ENCODE measurements at regions not wholly inside any gene's neighbourhood (a gene's known extent, or its start where the extent isn't known, plus 50 kb on each side); places are given as distances from the start of the nearest gene placed in this dataset.

DNA sequence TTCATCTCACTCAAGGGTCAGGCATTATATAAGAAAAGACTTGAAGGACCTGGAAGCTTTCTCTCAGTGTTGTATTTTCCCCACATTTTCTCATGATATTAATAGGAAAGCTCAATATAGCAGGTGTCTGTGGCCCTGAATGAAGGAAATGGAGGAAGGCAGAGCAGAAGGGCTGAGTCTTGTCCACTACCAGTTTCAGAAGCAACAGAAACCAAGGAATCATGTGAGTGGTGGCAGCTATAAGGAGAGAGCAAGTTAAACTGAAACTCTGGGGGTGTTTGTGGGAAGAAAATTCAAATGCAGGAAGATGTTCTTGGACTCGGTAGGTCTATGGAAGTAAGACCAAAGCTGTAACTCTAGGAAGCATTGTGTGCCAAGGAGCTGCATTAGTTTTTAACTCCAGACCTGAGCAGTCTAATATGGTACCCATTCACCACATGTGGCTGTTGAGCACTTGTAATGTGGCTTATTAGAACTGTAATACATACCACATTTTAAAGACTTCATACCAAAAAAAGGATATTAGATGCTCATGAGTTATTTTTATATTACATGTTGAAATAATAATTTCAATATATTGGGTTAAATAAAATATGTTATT lies 278.8 kb upstream of the GADL1 start:
- H3K27ac ChIP-seq (ENCODE audit: low read length), result no peak overlapping the region

DNA sequence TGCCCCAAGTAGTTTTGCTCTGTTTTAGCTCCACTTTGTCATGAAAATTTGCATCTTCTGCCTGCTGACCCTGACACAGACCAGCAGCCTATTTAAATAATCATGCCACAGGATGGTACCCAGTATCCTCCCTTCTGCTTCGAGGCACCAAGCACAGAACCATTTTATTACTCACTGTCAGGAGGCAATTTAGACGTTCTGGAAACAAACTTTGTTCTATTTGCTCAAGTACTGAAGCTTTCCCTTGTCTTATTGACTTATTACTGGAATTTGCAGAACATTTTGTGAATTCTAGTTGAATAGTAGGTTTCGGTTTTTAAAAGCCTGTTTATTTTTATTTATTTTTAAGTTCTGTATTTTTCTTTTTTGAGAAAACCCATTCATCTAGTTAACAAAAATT lies 279.6 kb upstream of the GADL1 start:
- Histone ChIP-seq H3K27ac (ENCODE audit: low read length) (no peak overlapping the region), H3K9me3 (ENCODE audit: control insufficient read depth in 1 of 2, low read length in 2 of 2) (no peaks in the 10 kb centered on the region), H3K4me1 (ENCODE audit: control insufficient read depth in 1 of 2, insufficient read depth in 2 of 2, low read length in 2 of 2) (no peaks in the 10 kb centered on the region), H3K4me3 (ENCODE audit: low read depth in 1 of 2, low read length in 2 of 2) (no peak overlapping the region), H3K27me3 (ENCODE audit: low read depth, low read length) (no peaks in the 10 kb centered on the region), H3K36me3 (ENCODE audit: control insufficient read depth in 1 of 2, insufficient read depth in 2 of 2, low read length in 2 of 2) (no peaks in the 10 kb centered on the region)

More for the DNA sequence above, 278.8 kb upstream of the GADL1 start:
- no peaks in the 10 kb centered on the region for H3K36me3 ChIP-seq (ENCODE audit: control insufficient read depth in 1 of 2, insufficient read depth in 2 of 2, low read length in 2 of 2)
- H3K4me3 ChIP-seq (ENCODE audit: low read depth in 1 of 2, low read length in 2 of 2), result no peak overlapping the region
- no peaks in the 10 kb centered on the region for H3K9me3 ChIP-seq (ENCODE audit: control insufficient read depth in 1 of 2, low read length in 2 of 2)
- no peaks in the 10 kb centered on the region for H3K4me1 ChIP-seq (ENCODE audit: control insufficient read depth in 1 of 2, insufficient read depth in 2 of 2, low read length in 2 of 2)
- no peaks in the 10 kb centered on the region for H3K27me3 ChIP-seq (ENCODE audit: low read depth, low read length)

DNA sequence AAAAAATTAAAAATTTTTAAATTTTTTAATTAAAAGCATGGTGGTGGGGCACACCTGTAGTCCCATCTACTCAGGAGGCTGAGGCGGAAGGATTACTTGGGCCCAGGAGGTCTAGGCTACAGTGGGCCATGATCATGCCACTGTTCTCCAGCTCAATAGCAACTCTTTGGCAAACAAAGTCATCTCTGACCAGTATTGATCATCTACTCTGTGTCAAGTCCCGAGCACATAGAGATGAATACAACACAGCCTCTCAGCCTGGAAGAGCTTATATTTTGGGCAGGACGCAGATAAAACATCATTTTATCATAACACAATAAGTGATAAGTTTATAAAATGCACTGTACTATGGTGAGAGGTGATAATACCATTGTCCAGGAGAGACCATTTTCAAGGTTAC lies 281.6 kb upstream of the GADL1 start:
- H3K27ac ChIP-seq (ENCODE audit: low read length), result no peak overlapping the region

DNA sequence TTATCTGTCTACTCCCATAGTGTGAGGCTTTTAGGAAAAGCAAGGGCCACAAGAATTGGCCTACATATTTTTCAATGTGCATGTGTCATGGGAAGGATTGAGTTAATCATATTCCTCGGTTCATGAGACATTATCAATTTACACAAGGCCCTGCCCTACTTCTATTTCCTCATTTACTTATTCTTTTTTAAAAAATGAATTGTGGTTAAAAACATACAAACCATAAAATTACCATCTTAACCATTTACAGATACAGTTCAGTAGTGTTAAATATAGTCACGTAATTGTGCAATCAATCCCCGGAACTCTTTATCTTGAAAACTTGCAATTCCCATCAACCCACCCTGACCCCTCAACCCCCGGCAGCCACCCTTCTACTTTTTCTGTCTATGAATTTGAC lies 284.0 kb upstream of the GADL1 start:
- no peaks in the 10 kb centered on the region for H3K36me3 ChIP-seq (ENCODE audit: control insufficient read depth in 1 of 2, insufficient read depth in 2 of 2, low read length in 2 of 2)
- no peaks in the 10 kb centered on the region for H3K9me3 ChIP-seq (ENCODE audit: control insufficient read depth in 1 of 2, low read length in 2 of 2)
- H3K4me1 ChIP-seq (ENCODE audit: control insufficient read depth in 1 of 2, insufficient read depth in 2 of 2, low read length in 2 of 2), result no peaks in the 10 kb centered on the region
- no peak overlapping the region for H3K4me3 ChIP-seq (ENCODE audit: low read depth in 1 of 2, low read length in 2 of 2)
- H3K27ac ChIP-seq (ENCODE audit: low read length), result no peak overlapping the region
- H3K27me3 ChIP-seq (ENCODE audit: low read depth, low read length), result no peaks in the 10 kb centered on the region

More for the DNA sequence above, 281.6 kb upstream of the GADL1 start:
- Histone ChIP-seq H3K9me3 (ENCODE audit: control insufficient read depth in 1 of 2, low read length in 2 of 2) (no peaks in the 10 kb centered on the region), H3K36me3 (ENCODE audit: control insufficient read depth in 1 of 2, insufficient read depth in 2 of 2, low read length in 2 of 2) (no peaks in the 10 kb centered on the region), H3K4me3 (ENCODE audit: low read depth in 1 of 2, low read length in 2 of 2) (no peak overlapping the region), H3K4me1 (ENCODE audit: control insufficient read depth in 1 of 2, insufficient read depth in 2 of 2, low read length in 2 of 2) (no peaks in the 10 kb centered on the region), H3K27me3 (ENCODE audit: low read depth, low read length) (no peaks in the 10 kb centered on the region)

DNA sequence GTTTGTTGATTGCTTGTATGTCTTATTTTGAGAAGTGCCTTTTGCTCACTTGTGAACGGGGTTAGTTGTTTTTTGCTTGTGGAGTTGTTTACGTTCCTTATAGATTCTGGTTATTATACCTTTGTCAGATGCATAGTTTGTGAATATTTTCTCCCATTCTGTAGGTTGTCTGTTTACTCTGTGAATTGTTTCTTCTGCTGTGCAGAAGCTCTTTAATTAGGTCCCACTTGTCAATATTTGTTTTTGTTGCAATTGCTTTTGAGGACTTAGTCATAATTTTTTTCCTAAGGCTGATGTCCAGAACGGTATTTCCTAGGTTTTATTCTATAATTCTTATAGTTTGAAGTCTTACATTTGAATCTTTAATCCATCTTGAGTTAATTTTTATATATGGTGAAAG lies 285.3 kb upstream of the GADL1 start:
- no peak overlapping the region for H3K4me3 ChIP-seq (ENCODE audit: low read depth in 1 of 2, low read length in 2 of 2)
- H3K4me1 ChIP-seq (ENCODE audit: control insufficient read depth in 1 of 2, insufficient read depth in 2 of 2, low read length in 2 of 2), result peaks cover 0 to 4% of the 10 kb centered on the region in 2 donors
- no peak overlapping the region for H3K27ac ChIP-seq (ENCODE audit: low read length)
- H3K27me3 ChIP-seq (ENCODE audit: low read depth, low read length), result no peaks in the 10 kb centered on the region
- H3K36me3 ChIP-seq (ENCODE audit: control insufficient read depth in 1 of 2, insufficient read depth in 2 of 2, low read length in 2 of 2), result no peaks in the 10 kb centered on the region
- H3K9me3 ChIP-seq (ENCODE audit: control insufficient read depth in 1 of 2, low read length in 2 of 2), result no peaks in the 10 kb centered on the region

DNA sequence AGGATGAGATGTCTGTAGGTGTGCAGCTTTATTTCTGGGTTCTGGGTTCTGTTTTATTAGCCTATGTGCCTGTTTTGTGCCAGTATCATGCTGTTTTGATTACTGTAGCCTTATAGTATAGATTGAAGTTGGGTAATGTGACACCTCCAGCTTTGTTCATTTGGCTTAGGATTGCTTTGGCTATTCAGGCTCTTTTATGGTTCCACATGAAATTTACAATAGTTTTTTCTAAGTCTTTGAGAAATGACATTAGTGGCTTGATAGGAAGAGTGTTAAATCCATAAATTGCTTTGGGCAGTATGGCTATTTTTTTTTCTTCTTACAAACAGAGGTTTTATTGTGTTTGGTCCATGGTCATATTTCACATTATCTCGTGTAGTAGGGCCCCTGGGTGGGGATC lies 285.8 kb upstream of the GADL1 start:
- Histone ChIP-seq H3K4me1 (ENCODE audit: control insufficient read depth in 1 of 2, insufficient read depth in 2 of 2, low read length in 2 of 2) (peaks cover 0 to 4% of the 10 kb centered on the region in 2 donors), H3K27me3 (ENCODE audit: low read depth, low read length) (no peaks in the 10 kb centered on the region), H3K36me3 (ENCODE audit: control insufficient read depth in 1 of 2, insufficient read depth in 2 of 2, low read length in 2 of 2) (no peaks in the 10 kb centered on the region)

DNA sequence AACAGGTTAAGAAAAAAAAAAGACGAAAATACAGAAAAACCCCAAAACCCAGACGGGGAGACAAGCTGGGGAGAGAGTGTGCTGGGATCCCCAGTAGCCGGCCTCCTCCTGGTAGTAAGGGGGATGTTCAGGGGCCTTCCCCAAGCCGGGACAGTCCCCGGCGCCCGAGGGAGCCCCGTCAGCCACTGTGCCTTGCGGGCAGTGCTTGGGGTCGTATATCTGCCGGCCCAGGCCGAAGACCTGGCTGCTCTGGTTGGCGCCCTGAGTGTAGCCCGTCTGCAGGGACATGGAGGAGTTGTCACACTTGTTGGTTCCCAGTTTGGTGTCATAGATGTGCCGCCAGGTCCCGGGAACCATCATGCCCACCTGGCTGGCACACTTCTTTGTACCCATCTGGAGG lies 287.2 kb upstream of the GADL1 start:
- H3K36me3 ChIP-seq (ENCODE audit: control insufficient read depth in 1 of 2, insufficient read depth in 2 of 2, low read length in 2 of 2), result no peaks in the 10 kb centered on the region
- H3K27me3 ChIP-seq (ENCODE audit: low read depth, low read length), result no peaks in the 10 kb centered on the region
- H3K27ac ChIP-seq (ENCODE audit: low read length), result no peak overlapping the region
- H3K9me3 ChIP-seq (ENCODE audit: control insufficient read depth in 1 of 2, low read length in 2 of 2), result no peaks in the 10 kb centered on the region
- peaks cover 0 to 4% of the 10 kb centered on the region in 2 donors for H3K4me1 ChIP-seq (ENCODE audit: control insufficient read depth in 1 of 2, insufficient read depth in 2 of 2, low read length in 2 of 2)
- H3K4me3 ChIP-seq (ENCODE audit: low read depth in 1 of 2, low read length in 2 of 2), result no peak overlapping the region

More for the DNA sequence above, 285.8 kb upstream of the GADL1 start:
- Histone ChIP-seq H3K9me3 (ENCODE audit: control insufficient read depth in 1 of 2, low read length in 2 of 2) (no peaks in the 10 kb centered on the region), H3K4me3 (ENCODE audit: low read depth in 1 of 2, low read length in 2 of 2) (no peak overlapping the region), H3K27ac (ENCODE audit: low read length) (no peak overlapping the region)

DNA sequence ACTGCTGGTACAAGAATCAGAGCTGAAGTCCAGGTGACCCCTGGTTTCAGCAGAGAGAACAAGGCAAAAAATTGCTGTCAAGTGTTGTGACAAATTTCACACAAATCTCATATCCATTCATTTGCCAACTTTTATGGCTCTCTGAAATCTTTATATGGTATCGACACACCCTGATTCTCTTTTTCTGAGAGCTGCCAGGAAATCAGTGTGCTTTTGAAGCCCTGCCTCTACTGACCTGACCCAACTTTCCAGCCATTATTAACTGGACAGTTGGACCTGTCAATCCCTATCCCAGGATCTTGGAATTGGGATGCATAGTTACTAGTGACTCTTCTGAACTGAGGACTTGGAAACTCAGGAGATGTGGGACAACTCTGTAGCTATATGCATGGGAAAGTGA lies 288.2 kb upstream of the GADL1 start:
- Histone ChIP-seq H3K9me3 (ENCODE audit: control insufficient read depth in 1 of 2, low read length in 2 of 2) (no peaks in the 10 kb centered on the region), H3K27me3 (ENCODE audit: low read depth, low read length) (no peaks in the 10 kb centered on the region), H3K27ac (ENCODE audit: low read length) (no peak overlapping the region), H3K4me1 (ENCODE audit: control insufficient read depth in 1 of 2, insufficient read depth in 2 of 2, low read length in 2 of 2) (peaks cover 0 to 4% of the 10 kb centered on the region in 2 donors), H3K36me3 (ENCODE audit: control insufficient read depth in 1 of 2, insufficient read depth in 2 of 2, low read length in 2 of 2) (no peaks in the 10 kb centered on the region), H3K4me3 (ENCODE audit: low read depth in 1 of 2, low read length in 2 of 2) (no peak overlapping the region)

DNA sequence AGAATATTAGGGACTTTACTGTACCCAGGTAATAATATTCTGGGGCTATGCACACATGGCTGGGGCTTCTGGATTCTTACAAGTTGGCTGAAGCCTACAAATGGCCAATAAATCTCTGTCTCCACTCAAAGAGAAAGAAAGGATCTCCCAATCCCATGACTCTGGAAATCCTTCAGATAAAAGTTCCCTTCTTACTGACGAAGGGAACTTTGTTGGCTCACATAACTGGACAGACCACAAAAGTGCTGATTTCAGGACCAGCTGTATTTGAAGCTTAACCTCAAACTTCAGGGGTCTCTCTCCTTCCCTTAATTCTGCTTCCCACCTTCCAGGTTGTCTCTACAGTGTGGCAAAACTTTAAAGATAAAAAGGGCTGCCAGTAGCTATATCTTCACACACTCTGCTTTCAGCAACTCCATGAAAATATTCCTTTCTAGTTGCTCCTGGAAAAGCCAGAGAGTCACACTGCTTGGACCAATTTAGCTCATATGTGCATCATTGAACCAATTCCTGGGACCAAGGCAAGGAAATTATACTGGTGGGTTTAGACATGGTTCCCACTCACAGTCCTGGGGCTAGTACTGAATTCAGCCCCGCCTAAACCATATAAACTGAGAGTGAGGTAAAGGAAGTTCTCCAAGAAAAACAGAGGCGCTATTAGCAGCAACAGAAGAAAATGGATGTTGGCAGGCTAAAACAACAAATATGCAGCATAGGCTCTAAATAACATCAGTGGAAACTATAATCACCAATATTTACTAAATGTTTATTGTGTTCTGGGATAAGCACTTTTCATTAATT lies 290.0 kb upstream of the GADL1 start:
- H3K27me3 ChIP-seq (ENCODE audit: low read depth, low read length), result no peaks in the 10 kb centered on the region
- peaks cover 0 to 4% of the 10 kb centered on the region in 2 donors for H3K4me1 ChIP-seq (ENCODE audit: control insufficient read depth in 1 of 2, insufficient read depth in 2 of 2, low read length in 2 of 2)
- no peaks in the 10 kb centered on the region for H3K9me3 ChIP-seq (ENCODE audit: control insufficient read depth in 1 of 2, low read length in 2 of 2)
- H3K27ac ChIP-seq (ENCODE audit: low read length), result no peak overlapping the region
- H3K4me3 ChIP-seq (ENCODE audit: low read depth in 1 of 2, low read length in 2 of 2), result no peak overlapping the region
- no peaks in the 10 kb centered on the region for H3K36me3 ChIP-seq (ENCODE audit: control insufficient read depth in 1 of 2, insufficient read depth in 2 of 2, low read length in 2 of 2)

DNA sequence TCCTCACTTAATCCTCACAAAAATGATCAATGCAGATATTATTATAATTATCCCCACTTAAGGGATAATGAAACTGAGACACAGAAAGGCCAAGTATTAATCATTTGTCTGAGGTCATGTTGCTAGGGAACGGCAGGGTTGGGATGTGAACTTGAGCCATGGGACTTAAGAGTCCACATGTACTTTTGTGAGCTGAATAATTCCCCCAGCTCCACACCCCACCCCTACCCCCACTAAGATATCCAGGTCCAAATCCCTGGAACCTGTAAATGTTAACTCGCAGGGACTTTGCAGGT lies 290.5 kb upstream of the GADL1 start:
- no peak overlapping the region for H3K4me3 ChIP-seq (ENCODE audit: low read depth in 1 of 2, low read length in 2 of 2)
- H3K36me3 ChIP-seq (ENCODE audit: control insufficient read depth in 1 of 2, insufficient read depth in 2 of 2, low read length in 2 of 2), result no peaks in the 10 kb centered on the region
- H3K4me1 ChIP-seq (ENCODE audit: control insufficient read depth in 1 of 2, insufficient read depth in 2 of 2, low read length in 2 of 2), result peaks cover 0 to 4% of the 10 kb centered on the region in 2 donors
- H3K9me3 ChIP-seq (ENCODE audit: control insufficient read depth in 1 of 2, low read length in 2 of 2), result no peaks in the 10 kb centered on the region
- H3K27me3 ChIP-seq (ENCODE audit: low read depth, low read length), result no peaks in the 10 kb centered on the region
- no peak overlapping the region for H3K27ac ChIP-seq (ENCODE audit: low read length)

DNA sequence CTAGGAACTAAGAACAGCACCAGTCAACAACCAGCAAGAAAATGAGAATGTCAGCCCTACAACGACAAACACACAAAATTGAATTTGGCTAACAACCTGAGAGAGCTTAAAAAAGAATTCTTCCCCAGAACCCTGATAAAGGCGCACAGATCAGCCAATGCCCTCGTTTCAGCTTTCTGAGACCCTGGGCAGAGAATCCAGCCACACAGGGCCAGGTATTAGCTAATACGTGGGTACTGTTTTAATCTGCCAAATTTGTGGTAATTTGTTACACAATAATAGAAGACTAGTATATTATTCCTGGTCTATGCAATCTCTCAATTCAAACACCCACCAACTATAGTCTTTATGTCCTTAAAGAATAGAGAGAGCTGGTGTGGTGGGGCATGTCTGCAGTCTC lies 291.6 kb upstream of the GADL1 start:
- Histone ChIP-seq H3K4me3 (ENCODE audit: low read depth in 1 of 2, low read length in 2 of 2) (no peak overlapping the region), H3K4me1 (ENCODE audit: control insufficient read depth in 1 of 2, insufficient read depth in 2 of 2, low read length in 2 of 2) (peaks cover 0 to 4% of the 10 kb centered on the region in 2 donors), H3K36me3 (ENCODE audit: control insufficient read depth in 1 of 2, insufficient read depth in 2 of 2, low read length in 2 of 2) (no peaks in the 10 kb centered on the region), H3K9me3 (ENCODE audit: control insufficient read depth in 1 of 2, low read length in 2 of 2) (no peaks in the 10 kb centered on the region), H3K27ac (ENCODE audit: low read length) (no peak overlapping the region), H3K27me3 (ENCODE audit: low read depth, low read length) (no peaks in the 10 kb centered on the region)

DNA sequence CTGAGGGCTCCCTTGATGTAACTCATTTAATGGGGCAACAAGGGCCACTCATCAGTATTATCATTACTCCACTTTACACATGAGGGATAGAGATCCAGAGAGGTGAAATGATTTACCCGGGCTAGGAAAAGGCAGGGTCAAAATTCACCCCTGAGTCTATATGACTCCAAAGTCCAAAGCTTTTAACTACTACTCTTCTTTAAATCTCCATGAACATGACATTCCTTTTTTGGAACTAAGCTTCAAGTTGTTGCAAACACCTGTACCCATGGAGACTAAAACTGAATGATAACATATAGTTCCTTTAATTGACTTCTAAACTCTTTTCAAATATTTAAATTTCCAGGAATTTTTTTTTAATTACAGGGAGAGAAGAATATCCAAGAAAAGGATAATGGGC lies 292.9 kb upstream of the GADL1 start:
- Histone ChIP-seq H3K27me3 (ENCODE audit: low read depth, low read length) (no peaks in the 10 kb centered on the region), H3K36me3 (ENCODE audit: control insufficient read depth in 1 of 2, insufficient read depth in 2 of 2, low read length in 2 of 2) (no peaks in the 10 kb centered on the region), H3K27ac (ENCODE audit: low read length) (no peak overlapping the region)

More for the DNA sequence above, 292.9 kb upstream of the GADL1 start:
- Histone ChIP-seq H3K9me3 (ENCODE audit: control insufficient read depth in 1 of 2, low read length in 2 of 2) (no peaks in the 10 kb centered on the region), H3K4me1 (ENCODE audit: control insufficient read depth in 1 of 2, insufficient read depth in 2 of 2, low read length in 2 of 2) (peaks cover 0 to 4% of the 10 kb centered on the region in 2 donors), H3K4me3 (ENCODE audit: low read depth in 1 of 2, low read length in 2 of 2) (no peak overlapping the region)

All from muscle layer of duodenum (tissue), 2 donors.